Amniotic stem cell (primary cell): ENCODE measurements at regions not wholly inside any gene's neighbourhood (a gene's known extent, or its start where the extent isn't known, plus 50 kb on each side); places are given as distances from the start of the nearest gene placed in this dataset.

Experiments used
- DNase-seq: peaks from one replicate; lab custom pipeline; 2025; lab: John Stamatoyannopoulos, UW

DNA sequence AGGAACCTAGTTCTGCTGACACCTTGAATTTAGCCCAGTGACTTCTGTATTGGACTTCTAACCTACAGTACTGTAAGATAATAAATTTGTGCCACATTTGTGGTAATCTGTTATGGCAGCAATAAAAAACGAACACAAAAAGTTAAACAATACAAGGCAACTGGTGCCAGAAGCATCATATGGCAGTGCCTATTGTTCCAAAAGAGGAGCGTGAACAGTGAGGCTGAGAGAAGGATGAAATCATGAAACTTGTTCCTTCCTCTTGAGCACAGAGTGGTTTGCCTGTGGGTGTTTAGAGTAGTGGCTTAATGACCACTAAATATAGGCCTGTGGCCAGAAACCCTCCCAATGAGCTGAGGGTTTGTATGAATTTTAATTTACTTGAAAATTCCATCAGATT, 69.7 kb upstream of the PGRMC2 start:
- no peak for DNase-seq

- DNase-seq = no peak
These were observed 67.7 kb upstream of the PGRMC2 start for GRCh38 chr4:128355305-128355704.

GRCh38 chr4:128354205-128354821, 66.7 kb upstream of the PGRMC2 start:
- no peak for DNase-seq

GRCh38 chr4:128353791-128354190, 66.2 kb upstream of the PGRMC2 start:
- DNase-seq = no peak

DNA sequence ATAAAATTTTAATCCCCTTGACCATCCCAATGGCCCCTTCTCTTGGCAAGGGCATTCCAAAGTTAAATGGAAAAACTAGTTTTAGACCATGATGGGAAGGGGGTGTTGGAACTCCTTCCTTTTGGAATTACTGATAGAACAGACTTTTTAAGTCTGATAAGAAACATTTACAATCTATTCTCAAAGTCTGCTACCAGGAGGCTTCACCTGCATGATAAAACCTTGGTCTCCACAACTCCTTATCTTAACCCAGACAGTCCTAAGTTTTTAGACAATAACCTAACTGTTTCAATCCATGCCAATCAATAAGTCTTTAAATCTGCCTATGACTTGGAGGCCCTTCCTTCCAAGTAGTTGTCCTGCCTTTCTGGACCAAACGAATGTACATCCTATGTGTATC, 63.9 kb upstream of the PGRMC2 start:
- no peak for DNase-seq

DNA sequence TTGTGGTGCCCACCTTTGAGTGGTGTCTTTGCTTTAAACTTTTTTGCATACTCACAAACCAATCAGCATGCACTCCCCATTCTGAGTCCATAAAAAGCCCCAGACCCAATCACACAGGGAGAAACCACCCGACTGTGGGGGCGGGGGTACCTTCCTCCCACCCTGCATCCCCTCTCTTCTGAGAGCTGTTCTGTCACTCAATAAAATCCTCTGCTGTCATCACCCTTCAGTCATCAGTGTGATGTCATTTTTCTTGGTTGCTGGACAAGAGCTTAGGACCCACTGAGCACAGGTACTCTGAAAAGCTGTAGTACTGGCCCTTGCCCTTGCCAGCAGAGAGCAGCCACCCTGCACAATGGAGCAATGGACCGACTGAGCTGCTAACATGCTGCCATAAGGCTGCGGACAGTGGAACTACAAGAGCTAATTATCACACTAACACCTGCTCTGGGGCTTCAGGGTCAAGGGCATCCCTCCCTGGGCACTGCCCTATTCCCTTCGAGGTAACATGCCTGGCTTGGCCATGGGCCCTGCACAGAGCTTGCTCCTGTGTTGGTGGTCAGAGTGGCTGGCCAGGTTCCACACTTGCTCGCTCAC, 62.9 kb upstream of the PGRMC2 start:
- DNase-seq = no peak

DNA sequence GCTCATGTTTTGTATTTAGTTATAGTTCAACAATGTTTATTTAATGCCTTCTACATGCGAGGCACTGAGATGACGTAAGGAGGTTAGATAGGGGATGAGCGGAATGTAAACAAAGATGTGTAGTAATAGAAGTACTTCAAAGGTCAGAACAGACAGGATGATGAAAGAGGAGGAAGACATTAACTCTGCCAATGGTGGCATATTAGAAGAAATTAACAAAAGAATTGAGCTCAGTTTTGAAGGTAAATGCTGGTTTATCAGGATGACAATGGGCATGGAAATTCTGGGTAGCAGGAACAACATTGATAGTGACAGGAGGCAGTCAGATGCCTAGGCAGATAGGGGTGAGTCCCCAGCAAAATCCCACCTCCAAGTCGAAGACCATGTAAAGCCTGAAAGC, 62.3 kb upstream of the PGRMC2 start:
- DNase-seq = no peak

DNA sequence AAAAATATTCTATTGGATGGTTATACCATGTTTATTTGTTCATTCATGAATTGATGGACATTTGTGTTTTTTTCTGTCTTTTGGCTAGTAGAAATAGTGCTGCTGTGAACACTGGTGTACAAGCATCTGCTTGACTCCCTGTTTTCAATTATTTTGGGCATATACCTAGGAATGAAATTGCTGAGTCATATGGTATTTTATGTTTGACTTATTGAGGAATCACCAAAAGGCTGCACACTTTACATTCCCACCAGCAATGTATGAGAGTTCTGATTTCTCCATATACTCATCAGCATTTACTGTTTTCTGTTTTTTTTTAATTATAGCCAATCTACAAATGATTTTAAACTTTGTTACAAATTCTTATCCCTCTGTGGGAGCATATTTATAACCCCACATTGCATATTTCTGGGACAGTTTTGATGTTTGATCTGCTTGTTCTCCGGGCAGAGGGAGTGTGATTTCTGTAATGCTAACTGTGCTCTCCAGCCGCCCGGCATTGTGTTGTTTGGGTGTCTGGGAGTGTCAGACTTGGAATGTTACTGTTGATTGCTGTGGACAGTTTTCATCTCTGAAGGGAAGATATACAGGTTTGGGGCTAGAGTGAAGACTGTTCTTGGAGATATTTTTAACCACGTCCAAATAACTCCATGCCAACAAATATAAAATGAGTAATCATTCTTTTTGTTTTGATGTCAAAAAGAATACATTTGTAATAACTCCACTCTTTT, 60.5 kb upstream of the PGRMC2 start:
- no peak for DNase-seq

DNA sequence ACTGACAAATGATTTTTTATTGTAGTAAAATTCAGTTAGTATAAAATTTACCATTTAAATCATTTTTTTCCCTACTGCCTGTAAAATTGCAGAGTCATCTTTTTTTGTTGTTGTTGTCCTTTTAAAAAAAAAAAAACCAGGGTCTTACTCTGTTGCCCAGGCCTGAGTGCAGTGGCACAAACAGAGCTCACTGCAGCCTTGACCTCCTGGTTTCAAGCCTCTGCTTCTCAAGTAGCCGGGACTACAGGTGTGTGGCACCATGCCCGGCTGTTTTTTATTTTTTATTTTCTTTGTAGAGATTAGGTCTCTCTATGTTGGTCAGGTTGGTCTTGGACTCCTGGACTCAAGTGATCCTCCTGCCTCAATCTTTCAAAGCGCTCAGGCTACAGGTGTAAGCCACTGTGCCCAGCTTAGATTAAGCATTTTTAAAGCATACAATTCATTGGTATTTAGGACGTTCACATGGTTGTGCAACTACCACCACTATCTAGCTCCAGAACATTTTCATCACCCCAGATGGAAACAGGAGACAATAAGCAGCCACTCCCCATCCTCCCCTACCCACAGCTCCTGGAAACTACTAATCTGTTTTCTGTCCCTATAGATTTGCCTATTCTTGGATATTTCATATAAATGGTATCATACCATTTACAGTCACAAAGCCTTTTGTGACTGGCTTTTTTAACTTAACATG, 59.7 kb upstream of the PGRMC2 start:
- no peak for DNase-seq

GRCh38 chr4:128346054-128346716, 58.6 kb upstream of the PGRMC2 start:
- DNase-seq = no peak

DNA sequence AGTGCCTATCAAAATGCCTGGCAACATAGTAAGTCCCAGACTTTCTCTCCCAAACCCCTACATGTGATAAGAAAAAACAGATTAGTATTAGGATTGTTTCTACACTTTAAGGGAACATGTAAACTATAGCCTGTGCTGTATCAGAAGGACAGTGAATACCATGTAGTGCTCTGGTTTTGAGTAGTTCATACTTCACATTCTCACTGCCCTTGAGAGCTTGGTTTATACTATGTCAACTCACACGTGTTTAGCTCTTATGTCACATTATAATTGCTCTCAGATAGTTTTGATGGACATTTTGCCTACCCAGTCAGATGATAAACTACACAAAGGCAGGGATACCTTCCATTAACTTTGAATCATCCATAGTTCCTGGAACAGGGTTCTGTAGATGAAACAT, 58.0 kb upstream of the PGRMC2 start:
- no peak for DNase-seq

GRCh38 chr4:128342762-128343161, 55.1 kb upstream of the PGRMC2 start:
- no peak for DNase-seq

DNA sequence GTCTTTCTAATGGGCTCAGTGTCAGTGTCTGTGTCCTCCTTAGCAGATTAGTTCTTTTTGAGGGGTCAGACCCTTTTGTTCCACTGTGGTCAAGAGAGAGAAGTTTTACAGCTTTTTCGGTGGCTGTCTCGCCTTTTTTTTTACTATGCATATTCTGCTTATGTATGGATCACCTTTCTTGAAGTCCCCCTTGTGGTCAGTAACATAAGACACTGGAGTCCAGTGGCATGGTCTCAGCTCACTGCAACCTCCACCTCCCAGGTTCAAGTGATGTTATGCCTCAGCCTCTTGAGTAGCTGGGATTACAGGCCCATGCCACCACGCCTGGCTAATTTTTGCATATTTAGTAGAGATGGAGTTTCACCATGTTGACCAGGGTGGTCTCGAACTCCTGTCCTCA, 54.0 kb upstream of the PGRMC2 start:
- no peak for DNase-seq

DNA sequence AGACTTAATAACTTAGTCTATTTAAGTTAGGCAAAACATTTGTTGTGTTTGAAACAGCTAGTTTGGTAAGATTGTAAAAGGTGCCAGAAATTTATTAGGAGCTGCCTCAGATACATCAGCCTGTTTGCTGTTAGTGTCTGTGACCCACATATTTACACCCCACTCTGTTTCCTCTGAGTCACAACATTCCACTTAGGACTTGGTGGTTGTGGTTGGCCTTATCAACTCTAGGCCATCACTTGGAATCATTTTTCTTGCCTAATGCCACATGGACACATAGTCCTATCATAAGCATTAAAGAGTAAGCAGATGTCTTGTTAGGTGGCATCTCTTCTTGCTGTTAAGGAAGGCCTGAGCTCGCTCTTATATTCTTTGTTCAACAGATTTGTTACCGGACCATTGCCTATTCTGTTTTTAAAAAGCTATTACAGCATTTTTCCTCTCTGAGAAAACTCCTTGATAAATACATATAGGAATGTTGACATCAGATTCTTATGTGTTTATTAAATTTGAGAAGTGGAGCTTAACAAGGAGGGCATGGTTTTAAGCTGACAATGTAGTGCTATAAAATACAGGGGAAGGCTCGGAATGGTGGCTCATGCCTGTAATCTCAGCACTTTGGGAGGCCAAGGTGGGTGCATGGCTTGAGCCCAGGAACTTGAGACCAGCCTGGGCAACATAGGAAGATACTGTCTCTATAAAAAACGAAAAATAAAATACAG, 51.2 kb upstream of the PGRMC2 start:
- no peak for DNase-seq

DNA sequence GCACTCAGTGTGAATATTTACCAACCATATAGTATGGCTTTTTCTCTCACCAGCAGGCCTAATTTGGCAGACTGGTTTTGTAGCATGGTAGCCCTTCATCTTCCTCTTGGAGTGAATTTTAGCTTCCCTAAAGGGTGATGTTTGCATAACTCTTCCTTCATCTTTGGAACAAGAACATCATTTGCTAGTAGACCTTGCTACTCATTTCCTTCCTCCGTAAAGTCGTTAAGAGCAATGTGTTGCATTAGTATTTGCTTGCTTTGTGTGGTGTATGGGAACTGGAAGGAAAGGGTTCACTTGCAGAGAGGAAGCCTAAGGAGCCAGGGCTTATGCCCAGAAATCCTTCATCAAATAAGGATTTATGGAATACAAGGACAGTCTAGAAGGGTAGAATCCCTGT, 50.2 kb upstream of the PGRMC2 start:
- no peak for DNase-seq
